ENCODE measurements at regions not wholly inside any gene's neighbourhood (a gene's known extent, or its start where the extent isn't known, plus 50 kb on each side); places are given as distances from the start of the nearest gene placed in this dataset.

- peak in 1 of 51 donors; percentile 5 for DNase-seq
Measured at GRCh38 chr21:15524855-15525254, 204.9 kb upstream of the USP25 start.

- DNase-seq = no peak
Measured at GRCh38 chr21:15526798-15527197, 203.0 kb upstream of the USP25 start.

GRCh38 chr21:15528346-15528745 is 201.4 kb upstream of the USP25 start:
- no peak for DNase-seq

DNA sequence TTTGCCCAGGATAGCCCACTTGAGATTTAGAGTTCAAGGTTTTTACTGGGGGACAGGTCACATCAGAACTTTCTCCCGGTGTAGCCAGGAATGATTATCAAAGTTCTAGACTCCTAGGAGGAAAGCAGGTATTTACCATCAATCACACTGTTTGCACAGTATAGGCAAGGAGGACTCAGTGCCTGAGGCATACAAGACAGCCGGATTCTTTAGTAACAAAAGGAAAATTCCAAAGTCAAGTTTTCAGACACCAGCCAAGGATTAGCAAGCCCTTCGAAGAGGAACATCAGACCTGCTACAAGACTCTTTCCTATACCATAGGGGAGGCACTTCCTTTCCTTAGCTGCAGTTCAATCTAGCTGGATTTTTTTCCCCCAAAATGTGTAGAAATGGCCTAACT is 197.8 kb upstream of the USP25 start:
- DNase-seq = no peak

- no peak for DNase-seq
Measured at GRCh38 chr21:15533618-15534017, 196.2 kb upstream of the USP25 start.

DNA sequence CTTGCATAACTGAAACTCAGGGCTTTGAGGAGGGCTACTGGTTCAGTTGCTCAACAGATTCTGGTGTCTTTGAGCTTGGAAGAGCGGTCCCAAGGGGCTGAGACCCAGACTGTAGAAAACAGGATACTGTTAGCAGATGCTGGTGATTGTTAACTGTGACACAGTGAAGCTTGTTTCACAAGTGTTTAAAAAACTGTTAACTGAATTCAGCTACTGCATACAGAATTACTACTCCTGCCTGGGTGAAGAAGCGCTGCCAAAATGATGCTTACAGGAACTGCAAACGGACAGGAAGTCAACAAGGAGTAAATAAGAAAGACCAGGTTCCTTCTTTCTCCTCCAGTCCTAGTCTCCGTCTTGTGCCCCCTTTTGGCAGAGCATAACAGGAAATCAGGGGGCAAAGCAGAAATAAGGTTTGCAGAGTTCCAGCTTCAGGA is 195.3 kb upstream of the USP25 start:
- DNase-seq = no peak

- no peak for DNase-seq
Measured at GRCh38 chr21:15539376-15539775, 190.4 kb upstream of the USP25 start.

DNA sequence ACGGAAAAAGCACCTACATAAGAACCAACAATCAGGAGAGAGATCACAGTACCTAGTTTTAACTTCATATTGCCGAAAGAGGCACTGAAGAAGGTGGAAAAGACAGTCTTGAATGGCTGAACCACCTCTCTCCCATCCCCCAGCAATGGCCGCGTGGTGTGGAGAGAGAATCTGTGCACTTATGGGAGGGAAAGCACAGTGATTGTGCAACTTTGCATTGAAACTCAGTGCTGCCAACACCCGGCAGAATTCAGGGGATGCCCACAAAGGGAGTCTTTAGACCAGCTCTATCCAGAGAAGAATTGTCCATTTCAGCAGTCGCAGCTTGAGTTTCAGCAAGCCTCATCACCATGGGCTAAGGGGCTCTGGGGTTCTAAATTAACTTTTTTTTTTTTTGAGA is 186.3 kb upstream of the USP25 start:
- DNase-seq = no peak

DNA sequence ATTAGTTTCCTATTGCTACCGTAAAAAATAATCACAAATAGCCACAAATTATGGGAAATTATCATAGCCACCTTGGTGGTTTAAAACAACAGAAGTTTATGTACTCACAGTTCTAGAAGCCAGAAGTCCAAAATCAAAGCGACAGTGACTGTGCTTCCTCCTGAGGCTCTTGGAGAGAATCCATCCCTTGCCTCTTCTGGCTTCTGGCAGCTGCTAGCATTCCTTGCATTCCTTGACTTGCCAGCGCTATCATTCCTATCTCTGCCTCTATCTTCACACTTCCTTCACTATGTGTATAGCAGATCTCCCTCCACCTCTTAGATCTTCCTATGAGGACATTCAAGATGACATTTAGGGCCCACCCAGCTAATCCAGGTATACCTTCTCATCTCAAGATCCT is 180.1 kb upstream of the USP25 start:
- DNase-seq = no peak

DNA sequence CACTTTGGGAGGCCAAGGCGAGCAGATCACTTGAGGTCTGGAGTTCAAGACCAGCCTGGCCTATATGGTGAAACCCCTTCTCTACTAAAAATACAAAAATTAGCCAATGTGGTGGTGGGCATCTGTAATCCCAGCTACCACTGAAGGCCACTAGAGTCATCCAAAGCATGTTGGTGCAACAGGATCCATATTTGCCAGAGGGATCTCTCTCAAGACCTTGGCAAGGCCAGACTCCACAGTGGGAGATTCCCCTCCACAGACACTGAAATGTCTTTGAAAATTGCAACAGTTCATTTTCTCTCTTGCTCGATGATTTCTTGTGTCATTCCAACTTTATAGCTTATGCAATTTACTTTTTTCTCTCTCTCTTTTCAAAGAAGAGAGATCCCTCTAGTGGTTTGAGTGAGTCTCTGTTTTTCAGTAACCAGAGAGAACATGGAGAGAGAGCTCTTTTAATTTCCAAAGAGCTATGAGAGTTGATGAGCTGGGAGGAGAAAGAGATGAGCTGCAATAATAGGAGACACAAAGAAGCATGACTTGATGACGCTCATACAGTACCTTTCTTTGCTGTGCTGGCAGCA is 176.8 kb upstream of the USP25 start:
- DNase-seq = no peak

- no peak for DNase-seq
Measured at GRCh38 chr21:15557925-15558324, 171.9 kb upstream of the USP25 start.

GRCh38 chr21:15558884-15559283 is 170.9 kb upstream of the USP25 start:
- DNase-seq = no peak

DNA sequence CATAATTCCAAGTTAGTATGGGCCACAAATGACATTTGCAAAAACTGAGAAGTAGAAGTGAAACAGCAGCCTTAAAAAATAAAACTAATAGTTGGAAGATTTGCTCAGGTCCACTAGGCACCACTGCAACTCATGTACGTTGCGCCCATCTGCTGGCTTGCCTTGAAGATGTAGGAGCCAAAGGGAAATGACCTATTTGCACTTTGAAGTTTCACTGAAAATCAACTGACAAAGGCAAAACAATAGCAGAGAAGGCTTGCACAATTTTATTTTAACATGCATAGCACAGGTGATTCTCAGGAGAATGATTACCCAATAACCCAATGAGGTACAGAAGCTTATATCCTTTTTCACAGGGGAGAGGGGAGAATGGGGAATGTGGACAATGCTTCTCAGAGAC is 170.1 kb upstream of the USP25 start:
- no peak for DNase-seq

DNA sequence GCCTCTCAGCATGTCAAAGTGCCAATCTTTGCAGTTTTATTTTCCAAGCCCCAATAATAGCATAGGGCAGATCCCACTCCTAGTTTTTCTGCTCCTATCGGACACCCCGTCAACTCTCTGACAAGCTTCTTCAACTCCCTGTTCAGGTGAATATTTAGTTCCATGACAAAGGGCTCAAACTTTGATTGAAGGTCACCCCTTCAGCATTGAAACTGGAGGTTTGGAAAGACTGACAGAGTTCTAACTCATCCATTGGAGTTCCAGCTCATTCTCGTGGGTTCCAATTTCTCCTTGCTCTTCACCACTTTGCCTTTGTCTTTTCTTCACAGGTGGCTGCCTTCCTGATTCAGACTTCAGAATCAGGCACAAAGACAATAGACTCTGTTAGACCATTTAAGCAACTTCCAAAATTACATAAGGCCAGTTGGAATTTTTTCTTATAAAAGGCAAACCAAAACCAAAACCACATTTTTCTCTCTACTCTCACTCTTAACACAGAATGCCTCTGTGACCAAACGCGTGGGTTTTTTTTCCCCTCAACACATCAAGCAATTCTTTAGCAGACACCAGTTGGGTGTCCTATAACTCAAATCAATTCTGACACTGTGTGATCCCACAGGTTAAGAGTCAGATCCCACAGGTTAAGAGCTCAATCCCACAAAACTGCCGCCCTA is 169.3 kb upstream of the USP25 start:
- no peak for DNase-seq

- DNase-seq = no peak
Measured at GRCh38 chr21:15562748-15563147, 167.0 kb upstream of the USP25 start.

- DNase-seq = no peak
Measured at GRCh38 chr21:15564907-15565306, 164.9 kb upstream of the USP25 start.

GRCh38 chr21:15566703-15567102 is 163.1 kb upstream of the USP25 start:
- DNase-seq = no peak

DNA sequence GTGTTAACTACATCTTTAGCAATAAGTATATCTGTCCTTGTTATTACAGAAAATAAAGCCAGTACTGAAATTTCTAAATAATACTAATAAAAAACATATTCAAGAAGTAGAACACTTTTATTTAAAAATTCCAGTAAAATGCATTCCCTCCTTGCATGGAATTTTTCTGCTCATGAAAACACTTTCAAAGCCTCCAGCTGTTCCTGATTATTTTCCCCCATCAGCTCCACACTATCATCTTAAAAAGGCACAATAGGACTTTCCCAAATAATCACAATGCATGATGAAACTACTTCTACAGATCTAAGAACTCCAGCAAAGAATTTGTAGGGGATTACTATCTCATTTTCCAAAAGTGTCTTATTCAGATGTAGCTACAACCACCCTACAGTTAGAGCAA is 162.6 kb upstream of the USP25 start:
- DNase-seq = no peak

GRCh38 chr21:15568516-15568915 is 161.3 kb upstream of the USP25 start:
- no peak for DNase-seq

GRCh38 chr21:15586752-15587427 is 142.9 kb upstream of the USP25 start:
- no peak for DNase-seq

DNA sequence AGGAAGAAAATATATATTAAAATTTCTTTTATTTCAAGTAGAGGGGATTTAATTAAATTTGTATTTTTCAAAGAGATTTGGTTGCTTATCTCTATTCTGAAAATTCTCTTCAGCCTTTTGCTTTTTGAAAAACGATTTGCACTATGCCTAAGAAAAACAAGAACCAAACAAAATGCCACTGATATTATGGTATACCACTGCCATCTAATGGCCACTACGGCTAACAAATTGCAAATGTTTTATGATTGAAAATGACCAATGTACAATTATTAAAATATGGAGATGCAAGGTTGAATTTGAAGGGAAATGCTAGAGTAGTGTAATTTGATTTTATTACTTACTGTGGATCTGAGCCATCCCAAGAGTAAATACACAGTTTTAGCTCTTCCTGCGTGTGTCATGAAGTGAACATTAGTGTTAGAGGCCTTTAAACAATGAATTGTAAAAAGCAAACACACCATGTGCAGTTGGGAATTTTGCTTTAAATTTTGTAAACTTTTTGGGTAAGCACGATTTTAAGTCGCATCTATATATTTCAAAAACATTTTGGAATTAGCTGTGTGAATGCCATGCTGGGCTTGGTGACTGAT is 137.4 kb upstream of the USP25 start:
- peak in 3 of 51 donors; percentile 0 to 25 (median 2) for DNase-seq

GRCh38 chr21:15592957-15593356 is 136.8 kb upstream of the USP25 start:
- DNase-seq = no peak

DNA sequence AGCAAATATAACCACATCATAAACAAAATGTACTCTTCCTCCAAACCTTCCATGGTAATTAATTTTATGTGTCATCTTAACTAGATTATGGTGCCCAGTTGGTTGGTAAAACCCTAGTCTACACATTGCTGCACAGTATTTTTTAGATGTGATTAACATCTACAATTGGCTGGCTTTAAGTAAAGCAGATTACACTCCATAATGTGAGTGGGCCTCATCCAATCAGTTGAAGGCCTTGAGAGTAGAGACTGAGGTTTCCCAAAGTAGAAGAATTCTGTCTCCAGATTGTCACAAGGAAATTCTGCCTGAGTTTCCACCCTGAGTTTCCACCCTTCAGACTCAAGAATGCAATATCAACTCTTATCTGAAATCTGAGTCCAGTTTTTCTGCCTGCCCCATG is 128.4 kb upstream of the USP25 start:
- DNase-seq = no peak
